HG03045 (cell line): ENCODE measurements at regions not wholly inside any gene's neighbourhood (a gene's known extent, or its start where the extent isn't known, plus 50 kb on each side); places are given as distances from the start of the nearest gene placed in this dataset.

ENCODE experiments used
- ATAC-seq: cut with Tn5 transposase; IDR thresholded peaks from one replicate; pipeline ENCODE4 v1.9.1; 2021; ENCODE audit warnings: mild to moderate bottlenecking, moderate library complexity; ENCODE audit not compliant: unreplicated experiment

GRCh38 chr2:128820452-128820851 lies 501.8 kb upstream of the HS6ST1 start:
- ATAC-seq: no peak

GRCh38 chr2:128821010-128821409 lies 502.3 kb upstream of the HS6ST1 start:
- ATAC-seq: no peak

GRCh38 chr2:128832946-128833663 lies 514.4 kb upstream of the HS6ST1 start:
- no peak for ATAC-seq

- no peak for ATAC-seq
These were observed 515.0 kb upstream of the HS6ST1 start for GRCh38 chr2:128833664-128834027.

GRCh38 chr2:128834207-128834879 lies 515.7 kb upstream of the HS6ST1 start:
- ATAC-seq: no peak

- ATAC-seq: no peak
These were observed 516.2 kb upstream of the HS6ST1 start for GRCh38 chr2:128834880-128835252.

- no peak for ATAC-seq
These were observed 516.7 kb upstream of the HS6ST1 start for GRCh38 chr2:128835342-128835855.

GRCh38 chr2:128835974-128836373 lies 517.3 kb upstream of the HS6ST1 start:
- no peak for ATAC-seq

GRCh38 chr2:128836559-128837100 lies 518.0 kb upstream of the HS6ST1 start:
- no peak for ATAC-seq

- no peak for ATAC-seq
These were observed 519.6 kb upstream of the HS6ST1 start for GRCh38 chr2:128838244-128838643.

- no peak for ATAC-seq
These were observed 523.1 kb upstream of the HS6ST1 start for GRCh38 chr2:128841803-128842202.

GRCh38 chr2:128867311-128867710 lies 548.6 kb upstream of the HS6ST1 start:
- no peak for ATAC-seq

GRCh38 chr2:128867936-128868636 lies 549.4 kb upstream of the HS6ST1 start:
- no peak for ATAC-seq

- no peak for ATAC-seq
These were observed 550.3 kb upstream of the HS6ST1 start for GRCh38 chr2:128868686-128869551.

GRCh38 chr2:128874608-128875007 lies 555.9 kb upstream of the HS6ST1 start:
- ATAC-seq: no peak

- no peak for ATAC-seq
These were observed 558.6 kb upstream of the HS6ST1 start for GRCh38 chr2:128876986-128877983.

- ATAC-seq: no peak
These were observed 560.5 kb upstream of the HS6ST1 start for GRCh38 chr2:128879161-128879560.

GRCh38 chr2:128894896-128895295 lies 576.2 kb upstream of the HS6ST1 start:
- no peak for ATAC-seq
